Midbrain (tissue), 1 donor: ENCODE measurements at regions not wholly inside any gene's neighbourhood (a gene's known extent, or its start where the extent isn't known, plus 50 kb on each side); places are given as distances from the start of the nearest gene placed in this dataset.

ENCODE experiments used
- DNase-seq: peaks from one replicate; lab custom pipeline; 2025; lab: John Stamatoyannopoulos, UW

- no peak for DNase-seq
Measured at GRCh38 chr3:162302983-162303624, 806.5 kb downstream of the OTOL1 start.

- no peak for DNase-seq
Measured at GRCh38 chr3:162317046-162317445, 820.4 kb downstream of the OTOL1 start.

- DNase-seq = no peak
Measured at GRCh38 chr3:162328649-162329048, 832.0 kb downstream of the OTOL1 start.

- no peak for DNase-seq
Measured at GRCh38 chr3:162329514-162329913, 832.9 kb downstream of the OTOL1 start.

- DNase-seq = no peak
Measured at GRCh38 chr3:162332344-162332743, 835.7 kb downstream of the OTOL1 start.

- no peak for DNase-seq
Measured at GRCh38 chr3:162334537-162334936, 837.9 kb downstream of the OTOL1 start.

- DNase-seq = no peak
Measured at GRCh38 chr3:162337630-162338029, 841.0 kb downstream of the OTOL1 start.

- DNase-seq = no peak
Measured at GRCh38 chr3:162338514-162338913, 841.9 kb downstream of the OTOL1 start.

- DNase-seq = no peak
Measured at GRCh38 chr3:162348912-162349311, 852.3 kb downstream of the OTOL1 start.

GRCh38 chr3:162353414-162353813, 856.8 kb downstream of the OTOL1 start:
- DNase-seq = no peak

- no peak for DNase-seq
Measured at GRCh38 chr3:162354356-162354755, 857.7 kb downstream of the OTOL1 start.

- DNase-seq = no peak
Measured at GRCh38 chr3:162365066-162365719, 868.6 kb downstream of the OTOL1 start.

- no peak for DNase-seq
Measured at GRCh38 chr3:162366166-162366766, 869.7 kb downstream of the OTOL1 start.

GRCh38 chr3:162367429-162368260, 871.0 kb downstream of the OTOL1 start:
- DNase-seq = no peak

- no peak for DNase-seq
Measured at GRCh38 chr3:162368417-162368816, 871.8 kb downstream of the OTOL1 start.

- no peak for DNase-seq
Measured at GRCh38 chr3:162369306-162369705, 872.7 kb downstream of the OTOL1 start.

- no peak for DNase-seq
Measured at GRCh38 chr3:162370141-162370540, 873.5 kb downstream of the OTOL1 start.

GRCh38 chr3:162376761-162377160, 880.2 kb downstream of the OTOL1 start:
- no peak for DNase-seq

- no peak for DNase-seq
Measured at GRCh38 chr3:162377608-162378007, 881.0 kb downstream of the OTOL1 start.

GRCh38 chr3:162385387-162385786, 888.8 kb downstream of the OTOL1 start:
- DNase-seq = no peak

- DNase-seq = no peak
Measured at GRCh38 chr3:162390891-162391290, 894.3 kb downstream of the OTOL1 start.

- no peak for DNase-seq
Measured at GRCh38 chr3:162391301-162391700, 894.7 kb downstream of the OTOL1 start.

- no peak for DNase-seq
Measured at GRCh38 chr3:162395496-162395895, 898.9 kb downstream of the OTOL1 start.
